ENCODE measurements at regions not wholly inside any gene's neighbourhood (a gene's known extent, or its start where the extent isn't known, plus 50 kb on each side); places are given as distances from the start of the nearest gene placed in this dataset.
"Not testable (repeated sequence)": the region's sequence is repeated elsewhere in the genome, so short reads cannot be mapped to it uniquely, and the experiment has no call there.

GRCh38 chr16:6726621-6727020, 606.0 kb upstream of the RBFOX1 start:
- Mint-ChIP-seq H3K4me3 (no peak overlapping the region), H3K27me3 (no peaks in the 10 kb centered on the region), H3K4me1 (ENCODE audit: low read depth) (no peaks in the 10 kb centered on the region), H3K27ac (no peak overlapping the region), H3K36me3 (no peaks in the 10 kb centered on the region), H3K9me3 (ENCODE audit: low read depth) (no peaks in the 10 kb centered on the region)

GRCh38 chr16:6725634-6726331, 606.9 kb upstream of the RBFOX1 start:
- Mint-ChIP-seq H3K36me3 (no peaks in the 10 kb centered on the region), H3K27ac (no peak overlapping the region), H3K27me3 (no peaks in the 10 kb centered on the region), H3K4me3 (no peak overlapping the region), H3K9me3 (ENCODE audit: low read depth) (no peaks in the 10 kb centered on the region), H3K4me1 (ENCODE audit: low read depth) (no peaks in the 10 kb centered on the region)

GRCh38 chr16:6725206-6725605, 607.4 kb upstream of the RBFOX1 start:
- not testable (repeated sequence) for H3K27ac Mint-ChIP-seq; H3K36me3 Mint-ChIP-seq; H3K27me3 Mint-ChIP-seq; H3K4me1 Mint-ChIP-seq (ENCODE audit: low read depth); H3K4me3 Mint-ChIP-seq; H3K9me3 Mint-ChIP-seq (ENCODE audit: low read depth)

- H3K4me3 Mint-ChIP-seq: no peak overlapping the region
- H3K9me3 Mint-ChIP-seq (ENCODE audit: low read depth): peaks cover 4% of the 10 kb centered on the region
- no peaks in the 10 kb centered on the region for H3K4me1 Mint-ChIP-seq (ENCODE audit: low read depth)
- no peaks in the 10 kb centered on the region for H3K36me3 Mint-ChIP-seq
- H3K27ac Mint-ChIP-seq: no peak overlapping the region
- H3K27me3 Mint-ChIP-seq: no peaks in the 10 kb centered on the region
Measured at GRCh38 chr16:6722786-6723185, 609.9 kb upstream of the RBFOX1 start.

GRCh38 chr16:6714510-6714909, 618.1 kb upstream of the RBFOX1 start:
- Mint-ChIP-seq H3K4me3 (no peak overlapping the region), H3K9me3 (ENCODE audit: low read depth) (peaks cover 11% of the 10 kb centered on the region), H3K27ac (no peak overlapping the region), H3K36me3 (no peaks in the 10 kb centered on the region), H3K27me3 (no peaks in the 10 kb centered on the region), H3K4me1 (ENCODE audit: low read depth) (no peaks in the 10 kb centered on the region)

- Mint-ChIP-seq H3K4me1 (ENCODE audit: low read depth) (no peaks in the 10 kb centered on the region), H3K9me3 (ENCODE audit: low read depth) (peaks cover 9% of the 10 kb centered on the region), H3K36me3 (no peaks in the 10 kb centered on the region), H3K27me3 (no peaks in the 10 kb centered on the region), H3K4me3 (no peak overlapping the region), H3K27ac (no peak overlapping the region)
Measured at GRCh38 chr16:6709736-6710135, 622.9 kb upstream of the RBFOX1 start.

- no peak overlapping the region for H3K4me3 Mint-ChIP-seq
- H3K27ac Mint-ChIP-seq: no peak overlapping the region
- no peaks in the 10 kb centered on the region for H3K4me1 Mint-ChIP-seq (ENCODE audit: low read depth)
- H3K36me3 Mint-ChIP-seq: no peaks in the 10 kb centered on the region
- peaks cover 9% of the 10 kb centered on the region for H3K9me3 Mint-ChIP-seq (ENCODE audit: low read depth)
- H3K27me3 Mint-ChIP-seq: no peaks in the 10 kb centered on the region
Measured at GRCh38 chr16:6708576-6709215, 623.9 kb upstream of the RBFOX1 start.

- Mint-ChIP-seq H3K27ac (no peak overlapping the region), H3K4me3 (no peak overlapping the region), H3K27me3 (no peaks in the 10 kb centered on the region), H3K9me3 (ENCODE audit: low read depth) (peaks cover 4% of the 10 kb centered on the region), H3K4me1 (ENCODE audit: low read depth) (no peaks in the 10 kb centered on the region), H3K36me3 (no peaks in the 10 kb centered on the region)
Measured at GRCh38 chr16:6704306-6704930, 628.2 kb upstream of the RBFOX1 start.

GRCh38 chr16:6701096-6701495, 631.5 kb upstream of the RBFOX1 start:
- Mint-ChIP-seq H3K9me3 (ENCODE audit: low read depth) (no peaks in the 10 kb centered on the region), H3K27me3 (no peaks in the 10 kb centered on the region), H3K4me1 (ENCODE audit: low read depth) (no peaks in the 10 kb centered on the region), H3K4me3 (no peak overlapping the region), H3K27ac (no peak overlapping the region), H3K36me3 (no peaks in the 10 kb centered on the region)

GRCh38 chr16:6698548-6698947, 634.1 kb upstream of the RBFOX1 start:
- Mint-ChIP-seq H3K36me3 (no peaks in the 10 kb centered on the region), H3K4me1 (ENCODE audit: low read depth) (no peaks in the 10 kb centered on the region), H3K27ac (no peak overlapping the region), H3K9me3 (ENCODE audit: low read depth) (no peaks in the 10 kb centered on the region), H3K27me3 (no peaks in the 10 kb centered on the region), H3K4me3 (no peak overlapping the region)

- no peak overlapping the region for H3K27ac Mint-ChIP-seq
- H3K4me1 Mint-ChIP-seq (ENCODE audit: low read depth): no peaks in the 10 kb centered on the region
- no peaks in the 10 kb centered on the region for H3K36me3 Mint-ChIP-seq
- no peaks in the 10 kb centered on the region for H3K9me3 Mint-ChIP-seq (ENCODE audit: low read depth)
- no peaks in the 10 kb centered on the region for H3K27me3 Mint-ChIP-seq
- no peak overlapping the region for H3K4me3 Mint-ChIP-seq
Measured at GRCh38 chr16:6695666-6696065, 637.0 kb upstream of the RBFOX1 start.

- no peaks in the 10 kb centered on the region for H3K36me3 Mint-ChIP-seq
- H3K9me3 Mint-ChIP-seq (ENCODE audit: low read depth): no peaks in the 10 kb centered on the region
- H3K27ac Mint-ChIP-seq: no peak overlapping the region
- H3K27me3 Mint-ChIP-seq: no peaks in the 10 kb centered on the region
- H3K4me1 Mint-ChIP-seq (ENCODE audit: low read depth): no peaks in the 10 kb centered on the region
- no peak overlapping the region for H3K4me3 Mint-ChIP-seq
Measured at GRCh38 chr16:6694636-6695035, 638.0 kb upstream of the RBFOX1 start.

GRCh38 chr16:6693418-6693817, 639.2 kb upstream of the RBFOX1 start:
- not testable (repeated sequence) for H3K27ac Mint-ChIP-seq; H3K4me1 Mint-ChIP-seq (ENCODE audit: low read depth); H3K27me3 Mint-ChIP-seq; H3K4me3 Mint-ChIP-seq; H3K9me3 Mint-ChIP-seq (ENCODE audit: low read depth); H3K36me3 Mint-ChIP-seq

- H3K36me3 Mint-ChIP-seq: no peaks in the 10 kb centered on the region
- H3K4me3 Mint-ChIP-seq: no peak overlapping the region
- peaks cover 5% of the 10 kb centered on the region for H3K9me3 Mint-ChIP-seq (ENCODE audit: low read depth)
- H3K27me3 Mint-ChIP-seq: no peaks in the 10 kb centered on the region
- H3K27ac Mint-ChIP-seq: no peak overlapping the region
- H3K4me1 Mint-ChIP-seq (ENCODE audit: low read depth): no peaks in the 10 kb centered on the region
Measured at GRCh38 chr16:6692874-6693273, 639.8 kb upstream of the RBFOX1 start.

- no peaks in the 10 kb centered on the region for H3K4me1 Mint-ChIP-seq (ENCODE audit: low read depth)
- H3K4me3 Mint-ChIP-seq: no peak overlapping the region
- H3K27me3 Mint-ChIP-seq: no peaks in the 10 kb centered on the region
- H3K9me3 Mint-ChIP-seq (ENCODE audit: low read depth): peaks cover 12% of the 10 kb centered on the region
- H3K36me3 Mint-ChIP-seq: no peaks in the 10 kb centered on the region
- no peak overlapping the region for H3K27ac Mint-ChIP-seq
Measured at GRCh38 chr16:6690741-6691140, 641.9 kb upstream of the RBFOX1 start.

GRCh38 chr16:6689643-6690042, 643.0 kb upstream of the RBFOX1 start:
- Mint-ChIP-seq H3K27me3 (no peaks in the 10 kb centered on the region), H3K9me3 (ENCODE audit: low read depth) (peaks cover 12% of the 10 kb centered on the region), H3K4me3 (no peak overlapping the region), H3K36me3 (no peaks in the 10 kb centered on the region), H3K27ac (no peak overlapping the region), H3K4me1 (ENCODE audit: low read depth) (no peaks in the 10 kb centered on the region)
